OCI-LY7 (cell line): ENCODE measurements at regions not wholly inside any gene's neighbourhood (a gene's known extent, or its start where the extent isn't known, plus 50 kb on each side); places are given as distances from the start of the nearest gene placed in this dataset. TPM values are rescaled to one million over a fixed set of nuclear protein-coding genes. Genes with fewer than 3 reads are reported as not detected.

Experiments
- BruUV-seq: library from RNA; stranded (reverse); fragments of 400-500 nt; replicated peaks from 2 replicates; lab custom pipeline; 2021; lab: Mats Ljungman, UMichigan
- CTCF ChIA-PET: fragments of 300-600 bp; sonication (Branson Sonifier 250); formaldehyde crosslinking; loops from one replicate; lab custom pipeline; 2022; ENCODE audit warnings: antibody characterized with exemption; ENCODE audit not compliant: unreplicated experiment; lab: Charles Lee
- POLR2A ChIA-PET: fragments of 300-600 bp; sonication (Branson Sonifier 250); formaldehyde crosslinking; loops from one replicate; lab custom pipeline; 2022; ENCODE audit warnings: antibody characterized with exemption; lab: Charles Lee
- DNase-seq: peaks from one replicate; pipeline ENCODE4 v3.0.0-alpha.2; 2015; ENCODE audit warnings: low spot score
- H2AFZ ChIP-seq: fragments of 200-600 bp; sonication (generic), shearing (Covaris generic); 2 replicates; pipeline ENCODE4 v1.6.1; 2014; ENCODE audit warnings: mild to moderate bottlenecking, antibody characterized with exemption, low read length, moderate library complexity
- H3K27ac ChIP-seq: fragments of 200-600 bp; sonication (generic); 2 replicates; pipeline ENCODE4 v1.5.1; 2014; ENCODE audit warnings: mixed run types, low read depth, mild to moderate bottlenecking, moderate library complexity, low read length, inconsistent platforms; ENCODE audit not compliant: poor library complexity, severe bottlenecking
- H3K36me3 ChIP-seq: fragments of 200-600 bp; sonication (generic); 2 replicates; pipeline ENCODE4 v1.6.1; 2014; ENCODE audit warnings: mild to moderate bottlenecking, antibody characterized with exemption, low read length, moderate library complexity, mixed read lengths; ENCODE audit not compliant: insufficient read depth
- H3K4me1 ChIP-seq: fragments of 200-600 bp; sonication (generic); 2 replicates; pipeline ENCODE4 v1.5.1; 2014; ENCODE audit warnings: mild to moderate bottlenecking, low read length; ENCODE audit not compliant: insufficient read depth, poor library complexity, severe bottlenecking
- H3K4me2 ChIP-seq: fragments of 200-600 bp; sonication (generic); 2 replicates; pipeline ENCODE4 v1.6.1; 2014; ENCODE audit warnings: mild to moderate bottlenecking, low read length
- H3K4me3 ChIP-seq: fragments of 200-600 bp; sonication (generic); 2 replicates; pipeline ENCODE4 v1.5.1; 2014; ENCODE audit warnings: mild to moderate bottlenecking, low read depth, low read length; ENCODE audit not compliant: poor library complexity, severe bottlenecking
- H3K79me2 ChIP-seq: fragments of 200-600 bp; sonication (generic); 2 replicates; pipeline ENCODE4 v1.6.1; 2016; ENCODE audit warnings: low read depth, mild to moderate bottlenecking, low read length, moderate library complexity, mixed read lengths; ENCODE audit not compliant: insufficient read depth
- H3K9me2 ChIP-seq: fragments of 200-600 bp; sonication (generic); 2 replicates; pipeline ENCODE4 v1.6.1; 2016; ENCODE audit warnings: mild to moderate bottlenecking, low read length, mixed read lengths; ENCODE audit not compliant: insufficient read depth
- H3K9me3 ChIP-seq: fragments of 200-600 bp; sonication (generic); 2 replicates; pipeline ENCODE4 v1.6.1; 2014; ENCODE audit warnings: mild to moderate bottlenecking, mixed run types, low read length, mixed read lengths
- H4K20me1 ChIP-seq: fragments of 200-600 bp; sonication (generic); 2 replicates; pipeline ENCODE4 v1.6.1; 2014; ENCODE audit warnings: mild to moderate bottlenecking, antibody characterized with exemption, low read length, moderate library complexity, mixed read lengths; ENCODE audit not compliant: insufficient read depth
- CTCF ChIP-seq: fragments of 200-600 bp; sonication (generic); conservative IDR thresholded peaks from 2 replicates; pipeline ENCODE4 v1.5.1; 2014; ENCODE audit warnings: mild to moderate bottlenecking, antibody characterized with exemption, low read length, moderate library complexity, mixed read lengths
- EZH2phosphoT487 ChIP-seq: fragments of 200-600 bp; sonication (generic); IDR thresholded peaks from 2 replicates; pipeline ENCODE4 v1.6.1; 2018; ENCODE audit warnings: low read depth, borderline replicate concordance, mild to moderate bottlenecking, mixed run types, antibody characterized with exemption, low read length, moderate library complexity, mixed read lengths
- intact Hi-C: fragments of 100-400 bp; cut with micrococcal nuclease; formaldehyde crosslinking; loops from one replicate; pipeline ENCODE4 v1.10.0; 2022; ENCODE audit not compliant: unreplicated experiment
- microRNA-seq: library from miRNA; unstranded; fragments of <30 nt; microRNA quantifications from one replicate; pipeline ENCODE4 v1.2.0, GENCODE V29; 2022; ENCODE audit warnings: borderline replicate concordance
- small RNA-seq: library from RNA; depleted of rRNA; stranded (forward); fragments of <200 nt; gene quantifications from one replicate; pipeline ENCODE3, GENCODE V24; 2014

DNA sequence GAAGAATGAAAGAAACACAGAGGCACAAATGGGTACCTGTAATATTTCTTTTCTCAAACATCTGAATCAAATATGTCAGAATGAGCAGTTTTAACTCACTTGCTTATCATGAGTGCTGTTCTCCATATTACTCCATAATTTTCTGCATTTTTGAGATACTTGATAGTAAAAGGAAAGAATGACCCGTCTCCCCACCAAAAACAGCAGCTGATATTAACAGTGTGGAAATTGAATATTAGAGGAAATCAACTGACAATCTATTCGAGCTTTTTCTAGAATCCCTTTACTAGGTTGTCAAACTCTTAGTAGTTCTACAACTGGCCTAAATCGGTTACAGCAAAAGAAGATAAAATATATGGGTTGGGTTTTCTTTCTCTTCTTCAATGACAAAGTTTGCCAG lies 49.9 kb upstream of the HELT start:
- no peaks in the 10 kb centered on the region for H3K79me2 ChIP-seq
- CTCF ChIA-PET, result no interaction called here
- no peak overlapping the region for H3K27ac ChIP-seq
- POLR2A ChIA-PET, result no interaction called here
- H3K4me3 ChIP-seq, result no peak overlapping the region
- no peak overlapping the region for H3K4me2 ChIP-seq
- TF ChIP-seq EZH2phosphoT487 (no peak), CTCF (no peak)
- no peaks in the 10 kb centered on the region for H4K20me1 ChIP-seq
- H3K36me3 ChIP-seq, result no peaks in the 10 kb centered on the region
- BruUV-seq, result no TSS peak
- intact Hi-C loops, result no loop called here
- H3K4me1 ChIP-seq, result no peaks in the 10 kb centered on the region
- no peak overlapping the region for H2AFZ ChIP-seq
- H3K9me2 ChIP-seq, result no peaks in the 10 kb centered on the region
- DNase-seq, result no peak
- H3K9me3 ChIP-seq, result no peaks in the 10 kb centered on the region

Small RNA genes in the stretch of these regions (microRNA-seq; reads per million reads assigned to microRNA genes)
- gene MIR4455, result not detected

Small RNA genes in the stretch of these regions (small RNA-seq; reads per million reads assigned to genes)
- gene MIR4455, result not detected
